Endothelial cell of umbilical vein (primary cell): ENCODE measurements at regions not wholly inside any gene's neighbourhood (a gene's known extent, or its start where the extent isn't known, plus 50 kb on each side); places are given as distances from the start of the nearest gene placed in this dataset.

Experiments used
- BruUV-seq: library from RNA; stranded (reverse); fragments of 400-500 nt; replicated peaks from 2 replicates; lab custom pipeline; 2021; lab: Mats Ljungman, UMichigan
- CTCF ChIA-PET: fragments of 300-600, 350-600 bp; sonication (Branson Sonifier 250); formaldehyde crosslinking; loops from one replicate; lab custom pipeline; 2021; ENCODE audit warnings: antibody characterized with exemption, inconsistent platforms; lab: Charles Lee
- POLR2A ChIA-PET: fragments of 300-600, 350-600 bp; sonication (Branson Sonifier 250); formaldehyde crosslinking; loops from one replicate; lab custom pipeline; 2021; ENCODE audit warnings: antibody characterized with exemption, inconsistent platforms; lab: Charles Lee
- DNase-seq: peaks from one replicate; pipeline ENCODE4 v3.0.0-alpha.2; 2011; ENCODE audit warnings: low read depth, low spot score
- FAIRE-seq: peaks from 2 replicates; lab custom pipeline; 2011; peaks lifted over from hg19 to GRCh38; lab: Jason Lieb, UNC
- H2AFZ ChIP-seq: 2 replicates; pipeline ENCODE4 v1.6.0; 2012; ENCODE audit warnings: low read depth, low read length, control low read depth, inconsistent platforms
- H3K27ac ChIP-seq: 2 replicates; pipeline ENCODE4 v1.5.1; 2011; ENCODE audit warnings: low read depth, mild to moderate bottlenecking, control low read depth, low read length, moderate library complexity; ENCODE audit not compliant: insufficient read depth
- H3K27me3 ChIP-seq, 2 experiments: 2 replicates each; pipeline versions ENCODE4 v1.6.0 to v1.6.1; 2011; ENCODE audit warnings: low read length in 2 of 2, mixed read lengths in 1 of 2; ENCODE audit not compliant: control insufficient read depth in 2 of 2, insufficient read depth in 2 of 2
- H3K36me3 ChIP-seq, 2 experiments: 2 replicates in 1 of 2; 3 replicates in 1 of 2; pipeline ENCODE4 v1.5.1; 2011; ENCODE audit warnings: low read length in 2 of 2, mild to moderate bottlenecking in 1 of 2, moderate library complexity in 1 of 2; ENCODE audit not compliant: control insufficient read depth in 2 of 2, insufficient read depth in 2 of 2; ENCODE audit errors: extremely low read depth in 1 of 2
- H3K4me1 ChIP-seq: 3 replicates; pipeline ENCODE4 v1.5.1; 2011; ENCODE audit warnings: mild to moderate bottlenecking, low read length; ENCODE audit not compliant: control insufficient read depth, insufficient read depth; ENCODE audit errors: extremely low read depth
- H3K4me2 ChIP-seq: 2 replicates; pipeline ENCODE4 v1.6.1; 2011; ENCODE audit warnings: low read length, control low read depth, mixed read lengths; ENCODE audit not compliant: insufficient read depth
- H3K4me3 ChIP-seq, 3 experiments: fragments of 200-600 bp in 1 of 3; sonication (generic), shearing (Covaris generic) in 1 of 3; replicated peaks in 1 of 3; 2 replicates each; pipeline ENCODE4 v1.5.1; 2011 to 2016; ENCODE audit warnings: control low read depth in 3 of 3, low read length in 3 of 3, mild to moderate bottlenecking in 2 of 3, inconsistent platforms in 1 of 3, low read depth in 1 of 3, moderate library complexity in 1 of 3; ENCODE audit not compliant: insufficient read depth in 1 of 3
- H3K79me2 ChIP-seq: 2 replicates; pipeline ENCODE4 v1.6.0; 2012; ENCODE audit warnings: low read length, inconsistent platforms; ENCODE audit not compliant: control insufficient read depth, insufficient read depth
- H3K9ac ChIP-seq: replicated peaks from 2 replicates; pipeline ENCODE3; 2011; ENCODE audit warnings: low read length, control low read depth; ENCODE audit not compliant: insufficient read depth; ENCODE audit errors: extremely low read depth
- H3K9me1 ChIP-seq: replicated peaks from 3 replicates; pipeline ENCODE4 v1.6.0; 2011; ENCODE audit warnings: mild to moderate bottlenecking, low read length; ENCODE audit not compliant: control insufficient read depth, insufficient read depth; ENCODE audit errors: extremely low read depth
- H3K9me3 ChIP-seq: replicated peaks from 2 replicates; pipeline ENCODE4 v1.5.1; 2012; ENCODE audit warnings: low read length, inconsistent platforms; ENCODE audit not compliant: control insufficient read depth, insufficient read depth
- H4K20me1 ChIP-seq: replicated peaks from 2 replicates; pipeline ENCODE3; 2011; ENCODE audit warnings: mild to moderate bottlenecking, low read length; ENCODE audit not compliant: control insufficient read depth, insufficient read depth; ENCODE audit errors: extremely low read depth
- EZH2 ChIP-seq: IDR thresholded peaks from 2 replicates; pipeline ENCODE4 v1.6.1; 2012; ENCODE audit warnings: borderline replicate concordance, low read depth, mild to moderate bottlenecking, moderate library complexity, low read length, inconsistent platforms; ENCODE audit not compliant: severe bottlenecking
- FOS ChIP-seq: IDR thresholded peaks from 2 replicates; pipeline ENCODE4 v1.6.1; 2011; ENCODE audit warnings: mild to moderate bottlenecking, low read length, moderate library complexity, borderline replicate concordance; ENCODE audit not compliant: insufficient read depth
- GATA2 ChIP-seq: IDR thresholded peaks from 2 replicates; pipeline ENCODE4 v1.7.0; 2011; ENCODE audit warnings: low read depth, mild to moderate bottlenecking, moderate library complexity, mixed read lengths, low read length; ENCODE audit not compliant: insufficient read length, insufficient read depth
- JUN ChIP-seq: IDR thresholded peaks from 2 replicates; pipeline ENCODE4 v1.6.1; 2011; ENCODE audit warnings: borderline replicate concordance, low read depth; ENCODE audit not compliant: insufficient read length, insufficient read depth
- MYC ChIP-seq: IDR thresholded peaks from one replicate; pipeline ENCODE4 v1.6.1; 2011; ENCODE audit warnings: mild to moderate bottlenecking, low read depth, low read length
- POLR2A ChIP-seq: IDR thresholded peaks from 2 replicates; pipeline ENCODE4 v1.6.1; 2012; ENCODE audit warnings: low read depth, mild to moderate bottlenecking, control low read depth, low read length
- POLR2AphosphoS5 ChIP-seq: IDR thresholded peaks from 2 replicates; pipeline ENCODE4 v1.6.1; 2012; ENCODE audit warnings: low read depth, mild to moderate bottlenecking, control low read depth, low read length, moderate library complexity; ENCODE audit not compliant: insufficient read depth
- dilution Hi-C: fragments of 300-500 bp; cut with MboI; formaldehyde crosslinking; loops from one replicate; pipeline ENCODE4 v1.15.0; 2019; ENCODE audit warnings: low sequenced_read_pairs; ENCODE audit not compliant: extremely low pct_ligation_motif_present
- intact Hi-C: fragments of 100-400 bp; cut with micrococcal nuclease; formaldehyde crosslinking; loops from one replicate; pipeline ENCODE4 v1.10.0; 2022
- TF ChIP-seq, protein P1 (sequence below): IDR thresholded peaks from 2 replicates; pipeline ENCODE4 v1.6.1; 2011; ENCODE audit not compliant: insufficient read depth, insufficient read length
- TF ChIP-seq, protein P2 (sequence below), 2 donors: IDR thresholded peaks; 1 replicate in 1 of 2; 2 replicates in 1 of 2; pipeline ENCODE4 v1.5.1; 2011; ENCODE audit warnings: low read length in 2 of 2, mild to moderate bottlenecking in 2 of 2, moderate library complexity in 2 of 2, control low read depth in 1 of 2, inconsistent platforms in 1 of 2, low read depth in 1 of 2; ENCODE audit not compliant: insufficient read depth in 1 of 2; ENCODE audit errors: extremely low read depth in 1 of 2

DNA sequence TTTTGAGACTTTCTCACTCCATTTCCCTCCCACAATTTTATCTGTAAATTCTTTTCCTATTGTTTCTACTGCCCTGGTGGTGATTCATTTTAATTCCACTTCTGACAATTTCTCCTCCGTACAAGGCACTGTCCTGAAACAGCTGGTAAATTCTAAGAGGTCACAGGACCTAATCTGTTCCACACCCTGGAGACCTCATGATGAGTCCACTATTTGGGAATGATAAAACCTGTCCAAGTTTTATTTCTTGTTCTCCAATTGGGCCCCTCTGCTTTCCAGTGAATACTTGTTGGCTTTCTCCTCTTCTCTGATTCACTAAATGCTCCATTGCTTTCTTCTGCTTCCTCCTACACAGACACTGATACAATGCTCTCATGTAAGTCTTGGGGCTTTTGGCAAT is 343.1 kb upstream of the DUSP10 start:
- H3K4me2 ChIP-seq = no peak overlapping the region
- no peak for DNase-seq
- H2AFZ ChIP-seq = no peak overlapping the region

More for the DNA sequence above, 343.1 kb upstream of the DUSP10 start:
- FAIRE-seq = no peak
- no peak for TF ChIP-seq EZH2
- TF ChIP-seq MYC = no peak
- TF ChIP-seq JUN = no peak
- TF ChIP-seq, protein P1, sequence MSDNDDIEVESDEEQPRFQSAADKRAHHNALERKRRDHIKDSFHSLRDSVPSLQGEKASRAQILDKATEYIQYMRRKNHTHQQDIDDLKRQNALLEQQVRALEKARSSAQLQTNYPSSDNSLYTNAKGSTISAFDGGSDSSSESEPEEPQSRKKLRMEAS = no peak
- no peak for TF ChIP-seq FOS
- TF ChIP-seq, protein P2, sequence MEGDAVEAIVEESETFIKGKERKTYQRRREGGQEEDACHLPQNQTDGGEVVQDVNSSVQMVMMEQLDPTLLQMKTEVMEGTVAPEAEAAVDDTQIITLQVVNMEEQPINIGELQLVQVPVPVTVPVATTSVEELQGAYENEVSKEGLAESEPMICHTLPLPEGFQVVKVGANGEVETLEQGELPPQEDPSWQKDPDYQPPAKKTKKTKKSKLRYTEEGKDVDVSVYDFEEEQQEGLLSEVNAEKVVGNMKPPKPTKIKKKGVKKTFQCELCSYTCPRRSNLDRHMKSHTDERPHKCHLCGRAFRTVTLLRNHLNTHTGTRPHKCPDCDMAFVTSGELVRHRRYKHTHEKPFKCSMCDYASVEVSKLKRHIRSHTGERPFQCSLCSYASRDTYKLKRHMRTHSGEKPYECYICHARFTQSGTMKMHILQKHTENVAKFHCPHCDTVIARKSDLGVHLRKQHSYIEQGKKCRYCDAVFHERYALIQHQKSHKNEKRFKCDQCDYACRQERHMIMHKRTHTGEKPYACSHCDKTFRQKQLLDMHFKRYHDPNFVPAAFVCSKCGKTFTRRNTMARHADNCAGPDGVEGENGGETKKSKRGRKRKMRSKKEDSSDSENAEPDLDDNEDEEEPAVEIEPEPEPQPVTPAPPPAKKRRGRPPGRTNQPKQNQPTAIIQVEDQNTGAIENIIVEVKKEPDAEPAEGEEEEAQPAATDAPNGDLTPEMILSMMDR (IDR thresholded peaks at IDR 0.05; ENCODE audit: extremely low read depth in 1 of 2, insufficient read depth in 1 of 2, low read depth in 1 of 2, low read length in 2 of 2) = no peak
- TF ChIP-seq POLR2AphosphoS5 = no peak
- no peak for TF ChIP-seq POLR2A
- TF ChIP-seq GATA2 = no peak
- Histone ChIP-seq H3K27me3 (no peaks in the 10 kb centered on the region), H3K9me1 (no peaks in the 10 kb centered on the region), H4K20me1 (no peaks in the 10 kb centered on the region), H3K9me3 (no peaks in the 10 kb centered on the region), H3K4me3 (no peak overlapping the region), H3K79me2 (no peaks in the 10 kb centered on the region), H3K4me1 (no peaks in the 10 kb centered on the region), H3K9ac (no peak overlapping the region), H3K27ac (no peak overlapping the region), H3K36me3 (no peaks in the 10 kb centered on the region)
- intact Hi-C loops = no loop called here
- ChIA-PET CTCF (interaction anchor here (1.1 kb wide), 1 partner anchor 11 kb away, joined by 3 read pairs; no protein-coding TSS in a partner anchor), POLR2A (no interaction called here)
- BruUV-seq = no TSS peak
- dilution Hi-C loops = no loop called here
